RWPE2 (cell line): ENCODE measurements at regions not wholly inside any gene's neighbourhood (a gene's known extent, or its start where the extent isn't known, plus 50 kb on each side); places are given as distances from the start of the nearest gene placed in this dataset.

Source experiments
- ATAC-seq: fragments of 200-7000 bp; cut with Tn5 transposase; 3 replicates; pipeline ENCODE4 v1.9.1; 2021; ENCODE audit warnings: low read depth
- DNase-seq: peaks from one replicate; pipeline ENCODE4 v3.0.0-alpha.2; 2020; ENCODE audit warnings: low spot score
- H3K27ac ChIP-seq: fragments of 450-650 bp; 2 replicates; pipeline ENCODE4 v1.5.1; 2017; ENCODE audit warnings: mild to moderate bottlenecking; ENCODE audit not compliant: poor library complexity, severe bottlenecking
- H3K27me3 ChIP-seq: fragments of 250-450 bp; sonication (Bioruptor Pico); 2 replicates; pipeline ENCODE4 v1.5.1; 2021; ENCODE audit warnings: mild to moderate bottlenecking, moderate library complexity; ENCODE audit not compliant: insufficient read depth, poor library complexity, severe bottlenecking
- H3K36me3 ChIP-seq: fragments of 250-450 bp; sonication (Bioruptor Pico); 2 replicates; pipeline ENCODE4 v1.5.1; 2020; ENCODE audit warnings: low read depth, mild to moderate bottlenecking, moderate library complexity
- H3K4me1 ChIP-seq: fragments of 250-450 bp; sonication (Bioruptor Pico); 2 replicates; pipeline ENCODE4 v1.5.1; 2021; ENCODE audit warnings: mild to moderate bottlenecking, moderate library complexity; ENCODE audit not compliant: insufficient read depth, poor library complexity, severe bottlenecking
- H3K4me3 ChIP-seq: fragments of 250-450 bp; sonication (Bioruptor Pico); 2 replicates; pipeline ENCODE4 v1.5.1; 2021; ENCODE audit warnings: mild to moderate bottlenecking, moderate library complexity; ENCODE audit not compliant: severe bottlenecking
- H3K9me3 ChIP-seq: fragments of 250-450 bp; sonication (Bioruptor Pico); 2 replicates; pipeline ENCODE4 v1.5.1; 2021; ENCODE audit warnings: mild to moderate bottlenecking, moderate library complexity; ENCODE audit not compliant: severe bottlenecking
- CTCF ChIP-seq: fragments of 450-650 bp; IDR thresholded peaks from one replicate; pipeline ENCODE4 v1.5.1; 2017; ENCODE audit warnings: mild to moderate bottlenecking, moderate library complexity; ENCODE audit not compliant: poor library complexity, severe bottlenecking

- Histone ChIP-seq H3K36me3 (no peaks in the 10 kb centered on the region), H3K4me3 (no peak overlapping the region), H3K4me1 (no peaks in the 10 kb centered on the region), H3K27ac (no peak overlapping the region), H3K27me3 (no peaks in the 10 kb centered on the region), H3K9me3 (no peaks in the 10 kb centered on the region)
- ATAC-seq: peak; percentile 40; the same call in 2 of the 3 replicates
- no peak for TF ChIP-seq CTCF
- DNase-seq: no peak
Observed at GRCh38 chr5:116750631-116751580, 176.3 kb upstream of the SEMA6A start.

GRCh38 chr5:116747881-116748280 is 173.3 kb upstream of the SEMA6A start:
- no peak for ATAC-seq
- H3K9me3 ChIP-seq: peaks cover 4% of the 10 kb centered on the region
- no peak overlapping the region for H3K4me3 ChIP-seq

GRCh38 chr5:116746668-116747067 is 172.0 kb upstream of the SEMA6A start:
- DNase-seq (no peak), ATAC-seq (no peak)
- H3K27ac ChIP-seq: no peak overlapping the region
- peaks cover 4% of the 10 kb centered on the region for H3K9me3 ChIP-seq
- TF ChIP-seq CTCF: no peak
- no peaks in the 10 kb centered on the region for H3K36me3 ChIP-seq
- no peaks in the 10 kb centered on the region for H3K27me3 ChIP-seq
- H3K4me1 ChIP-seq: no peaks in the 10 kb centered on the region
- H3K4me3 ChIP-seq: no peak overlapping the region

More at GRCh38 chr5:116747881-116748280, 173.3 kb upstream of the SEMA6A start:
- Histone ChIP-seq H3K27me3 (no peaks in the 10 kb centered on the region), H3K4me1 (no peaks in the 10 kb centered on the region), H3K27ac (no peak overlapping the region), H3K36me3 (no peaks in the 10 kb centered on the region)
- no peak for DNase-seq
- TF ChIP-seq CTCF: no peak

GRCh38 chr5:116740771-116741170 is 166.1 kb upstream of the SEMA6A start:
- no peaks in the 10 kb centered on the region for H3K36me3 ChIP-seq
- H3K4me1 ChIP-seq: no peaks in the 10 kb centered on the region
- no peak for DNase-seq
- H3K9me3 ChIP-seq: peaks cover 4% of the 10 kb centered on the region
- no peaks in the 10 kb centered on the region for H3K27me3 ChIP-seq
- no peak overlapping the region for H3K27ac ChIP-seq
- TF ChIP-seq CTCF: no peak
- no peak for ATAC-seq
- no peak overlapping the region for H3K4me3 ChIP-seq

GRCh38 chr5:116739571-116739970 is 164.9 kb upstream of the SEMA6A start:
- no peak overlapping the region for H3K27ac ChIP-seq
- H3K4me3 ChIP-seq: no peak overlapping the region
- H3K4me1 ChIP-seq: no peaks in the 10 kb centered on the region
- peaks cover 4% of the 10 kb centered on the region for H3K9me3 ChIP-seq
- TF ChIP-seq CTCF: no peak
- H3K27me3 ChIP-seq: no peaks in the 10 kb centered on the region
- no peaks in the 10 kb centered on the region for H3K36me3 ChIP-seq
- ATAC-seq (no peak), DNase-seq (no peak)
